GM12878 (cell line): ENCODE measurements at regions not wholly inside any gene's neighbourhood (a gene's known extent, or its start where the extent isn't known, plus 50 kb on each side); places are given as distances from the start of the nearest gene placed in this dataset.

Source experiments
- ATAC-seq: fragments of 200-7000 bp; cut with Tn5 transposase; 3 replicates; pipeline ENCODE4 v1.9.1; 2020; ENCODE audit warnings: mild to moderate bottlenecking, moderate library complexity
- BruUV-seq: library from RNA; stranded (reverse); fragments of 400-500 nt; replicated peaks from 2 replicates; lab custom pipeline; 2021; lab: Mats Ljungman, UMichigan
- CTCF ChIA-PET: fragments of 300-600 bp; sonication (Branson Sonifier 250); formaldehyde crosslinking; extraction: SDS; loops from one replicate; lab custom pipeline; 2021; ENCODE audit warnings: inconsistent platforms; lab: Yijun Ruan, JAX
- POLR2A ChIA-PET: fragments of 350-600 bp; formaldehyde crosslinking; extraction: SDS; loops from one replicate; lab custom pipeline; 2021; ENCODE audit warnings: inconsistent platforms; lab: Charles Lee
- RAD21 ChIA-PET: fragments of 300-600 bp; sonication (Branson Sonifier 250); formaldehyde crosslinking; loops from one replicate; lab custom pipeline; 2023; ENCODE audit warnings: antibody characterized with exemption; ENCODE audit not compliant: unreplicated experiment; lab: Charles Lee
- SMC1A ChIA-PET: fragments of 300-600 bp; sonication (Branson Sonifier 250); formaldehyde crosslinking; loops from one replicate; lab custom pipeline; 2023; ENCODE audit not compliant: unreplicated experiment, uncharacterized antibody; lab: Charles Lee
- DNase-seq: peaks from one replicate; pipeline ENCODE4 v3.0.0-alpha.2; 2011; ENCODE audit warnings: low read depth, low spot score
- FAIRE-seq: peaks from 3 replicates; lab custom pipeline; 2011; peaks lifted over from hg19 to GRCh38; lab: Jason Lieb, UNC
- H2AFZ ChIP-seq: 2 replicates; pipeline ENCODE4 v1.6.0; 2011; ENCODE audit warnings: low read depth, low read length, control low read depth; ENCODE audit not compliant: control insufficient read depth
- H3K27ac ChIP-seq: 2 replicates; pipeline ENCODE4 v1.5.1; 2011; ENCODE audit warnings: control low read depth; ENCODE audit not compliant: control insufficient read depth, insufficient read depth
- H3K27me3 ChIP-seq, 2 experiments: replicated peaks in 1 of 2; 2 replicates each; pipeline versions ENCODE4 v1.6.0 to v1.6.1; 2011; ENCODE audit warnings: low read length in 1 of 2; ENCODE audit not compliant: control insufficient read depth in 2 of 2, insufficient read depth in 2 of 2
- H3K36me3 ChIP-seq, 2 experiments: 2 replicates each; pipeline ENCODE4 v1.5.1; 2011; ENCODE audit warnings: low read length in 1 of 2; ENCODE audit not compliant: control insufficient read depth in 2 of 2, insufficient read depth in 2 of 2
- H3K4me1 ChIP-seq: 2 replicates; pipeline ENCODE4 v1.6.1; 2011; ENCODE audit warnings: mild to moderate bottlenecking, low read length, moderate library complexity, mixed read lengths; ENCODE audit not compliant: control insufficient read depth, insufficient read depth
- H3K4me2 ChIP-seq: 2 replicates; pipeline ENCODE4 v1.6.0; 2011; ENCODE audit warnings: control low read depth; ENCODE audit not compliant: control insufficient read depth, insufficient read depth
- H3K4me3 ChIP-seq: fragments of 200-600 bp; sonication (generic); 2 replicates; pipeline ENCODE4 v1.5.1; 2016
- H3K79me2 ChIP-seq: 2 replicates; pipeline ENCODE4 v1.6.0; 2011; ENCODE audit warnings: low read length; ENCODE audit not compliant: control insufficient read depth, insufficient read depth
- H3K9ac ChIP-seq: 2 replicates; pipeline ENCODE4 v1.8.0; 2011; ENCODE audit warnings: low read length, control low read depth, mixed read lengths; ENCODE audit not compliant: control insufficient read depth, insufficient read depth
- H3K9me3 ChIP-seq: replicated peaks from 3 replicates; pipeline ENCODE4 v1.5.1; 2011; ENCODE audit warnings: mild to moderate bottlenecking, low read length; ENCODE audit not compliant: control insufficient read depth, insufficient read depth
- H4K20me1 ChIP-seq: 2 replicates; pipeline ENCODE4 v1.6.0; 2011; ENCODE audit not compliant: control insufficient read depth, insufficient read depth
- CEBPB ChIP-seq, 2 experiments: fragments of 150-350 bp in 1 of 2; IDR thresholded peaks; 2 replicates each; pipeline ENCODE4 v1.6.1; 2012 to 2014; ENCODE audit warnings: low read depth in 2 of 2, low read length in 2 of 2, borderline replicate concordance in 1 of 2, inconsistent platforms in 1 of 2
- FOS ChIP-seq: IDR thresholded peaks from 3 replicates; pipeline ENCODE4 v1.6.1; 2011; ENCODE audit warnings: borderline replicate concordance; ENCODE audit not compliant: insufficient read length; ENCODE audit errors: extremely low read depth
- HCFC1 ChIP-seq: fragments of 150-350 bp; IDR thresholded peaks from 2 replicates; pipeline ENCODE4 v1.6.1; 2014; ENCODE audit warnings: low read length
- JUNB ChIP-seq: IDR thresholded peaks from 2 replicates; pipeline ENCODE4 v1.6.1; 2016; ENCODE audit warnings: antibody characterized with exemption, mild to moderate bottlenecking
- RUNX3 ChIP-seq: IDR thresholded peaks from 2 replicates; pipeline ENCODE4 v1.6.1; 2012; ENCODE audit warnings: low read length, inconsistent platforms
- TARDBP ChIP-seq: IDR thresholded peaks from 2 replicates; pipeline ENCODE4 v1.6.1; 2016; ENCODE audit warnings: borderline replicate concordance
- WRNIP1 ChIP-seq: IDR thresholded peaks from 2 replicates; pipeline ENCODE4 v1.6.1; 2011; ENCODE audit warnings: low read depth, low read length, improper control_type of control experiment, borderline replicate concordance
- YY1 ChIP-seq: IDR thresholded peaks from 2 replicates; pipeline ENCODE4 v1.6.1; 2011; ENCODE audit warnings: low read depth, mild to moderate bottlenecking, low read length
- ZNF24 ChIP-seq: fragments of 450-650 bp; IDR thresholded peaks from 2 replicates; pipeline ENCODE4 v1.6.1; 2017; ENCODE audit warnings: antibody characterized with exemption, mild to moderate bottlenecking
- WGBS: methylation state at CpG from one replicate; pipeline ENCODE4 v1.1.6; 2016; ENCODE audit warnings: low lambda C conversion rate; ENCODE audit not compliant: insufficient replicate concordance, insufficient coverage; ENCODE audit errors: missing lambda C conversion rate; 5-methylcytosine and 5-hydroxymethylcytosine counted together
- in situ Hi-C: fragments of 300-500 bp; cut with MboI; formaldehyde crosslinking; loops from 9 replicates; pipeline ENCODE4 v1.14.3; 2018; ENCODE audit warnings: mixed read lengths
- intact Hi-C: fragments of 100-400 bp; cut with micrococcal nuclease; formaldehyde crosslinking; loops from one replicate; pipeline ENCODE4 v1.14.2; 2022; ENCODE audit not compliant: unreplicated experiment
- TF ChIP-seq, protein P1 (sequence below), 3 experiments: IDR thresholded peaks in 2 of 3; conservative IDR thresholded peaks in 1 of 3; 2 replicates each; pipeline ENCODE4 v1.5.1; 2011; ENCODE audit warnings: low read depth in 3 of 3, low read length in 3 of 3, mild to moderate bottlenecking in 3 of 3, control low read depth in 2 of 3, moderate library complexity in 2 of 3, inconsistent platforms in 1 of 3, mixed read lengths in 1 of 3; ENCODE audit not compliant: control insufficient read depth in 2 of 3, insufficient read depth in 1 of 3; ENCODE audit errors: extremely low read depth in 1 of 3

- BruUV-seq: no TSS peak
- ChIA-PET CTCF (no interaction called here), RAD21 (no interaction called here), POLR2A (no interaction called here), SMC1A (no interaction called here)
- H3K27me3 ChIP-seq: no peaks in the 10 kb centered on the region; a peak in 1 of 4 replicates
- no peak overlapping the region for H3K4me3 ChIP-seq
- H3K79me2 ChIP-seq: no peaks in the 10 kb centered on the region
- H3K36me3 ChIP-seq: no peaks in the 10 kb centered on the region
- WGBS: 0% methylated on average over 3 of the region's 3 CpGs
- ATAC-seq: no peak
- no peak overlapping the region for H3K9ac ChIP-seq
- in situ Hi-C loops (no loop called here), intact Hi-C loops (no loop called here)
- no peak for FAIRE-seq
- no peak overlapping the region for H3K4me2 ChIP-seq
- no peaks in the 10 kb centered on the region for H4K20me1 ChIP-seq
- no peaks in the 10 kb centered on the region for H3K4me1 ChIP-seq
- DNase-seq: no peak
- H3K27ac ChIP-seq: no peak overlapping the region
- TF ChIP-seq YY1 (no peak), RUNX3 (no peak), FOS (no peak), JUNB (no peak), TARDBP (no peak), WRNIP1 (no peak), ZNF24 (no peak), CEBPB (IDR thresholded peaks at IDR 0.05; ENCODE audit: borderline replicate concordance in 1 of 2, low read depth in 2 of 2, low read length in 2 of 2) (no peak), HCFC1 (no peak)
- TF ChIP-seq, protein P1, sequence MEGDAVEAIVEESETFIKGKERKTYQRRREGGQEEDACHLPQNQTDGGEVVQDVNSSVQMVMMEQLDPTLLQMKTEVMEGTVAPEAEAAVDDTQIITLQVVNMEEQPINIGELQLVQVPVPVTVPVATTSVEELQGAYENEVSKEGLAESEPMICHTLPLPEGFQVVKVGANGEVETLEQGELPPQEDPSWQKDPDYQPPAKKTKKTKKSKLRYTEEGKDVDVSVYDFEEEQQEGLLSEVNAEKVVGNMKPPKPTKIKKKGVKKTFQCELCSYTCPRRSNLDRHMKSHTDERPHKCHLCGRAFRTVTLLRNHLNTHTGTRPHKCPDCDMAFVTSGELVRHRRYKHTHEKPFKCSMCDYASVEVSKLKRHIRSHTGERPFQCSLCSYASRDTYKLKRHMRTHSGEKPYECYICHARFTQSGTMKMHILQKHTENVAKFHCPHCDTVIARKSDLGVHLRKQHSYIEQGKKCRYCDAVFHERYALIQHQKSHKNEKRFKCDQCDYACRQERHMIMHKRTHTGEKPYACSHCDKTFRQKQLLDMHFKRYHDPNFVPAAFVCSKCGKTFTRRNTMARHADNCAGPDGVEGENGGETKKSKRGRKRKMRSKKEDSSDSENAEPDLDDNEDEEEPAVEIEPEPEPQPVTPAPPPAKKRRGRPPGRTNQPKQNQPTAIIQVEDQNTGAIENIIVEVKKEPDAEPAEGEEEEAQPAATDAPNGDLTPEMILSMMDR (IDR thresholded peaks at IDR 0.05 in 2 of 3, conservative IDR thresholded peaks at IDR 0.05 in 1 of 3; ENCODE audit: control insufficient read depth in 2 of 3, extremely low read depth in 1 of 3, insufficient read depth in 1 of 3, low read depth in 3 of 3, low read length in 3 of 3): no peak
- TF ChIP-seq, all 136 proteins: peak for 0
- Histone ChIP-seq H2AFZ (no peak overlapping the region), H3K9me3 (no peaks in the 10 kb centered on the region)
These were observed 502.1 kb upstream of the RASGRP1 start for GRCh38 chr15:39066677-39067076.
